ENCODE measurements at regions not wholly inside any gene's neighbourhood (a gene's known extent, or its start where the extent isn't known, plus 50 kb on each side); places are given as distances from the start of the nearest gene placed in this dataset.

DNA sequence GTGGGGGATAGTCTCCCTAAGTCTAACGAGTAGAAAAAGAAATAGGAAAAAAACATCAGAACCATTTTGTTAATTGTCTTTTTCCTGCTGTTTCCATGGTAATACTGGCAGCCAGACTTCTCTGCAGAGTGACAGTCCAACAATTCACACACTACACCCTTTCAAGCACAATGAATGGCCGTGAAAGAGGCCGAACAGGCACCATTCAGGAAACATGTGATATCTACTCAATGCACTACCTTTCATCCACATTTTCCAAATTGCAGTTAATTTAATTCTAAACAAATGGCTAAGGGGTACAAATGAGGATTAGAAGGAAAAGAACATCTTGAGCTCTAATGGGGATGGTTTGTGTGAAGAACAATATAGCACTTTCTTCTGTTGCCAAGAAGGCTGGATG, 358.5 kb upstream of the ANKRD30A start:
- no peak overlapping the region for H3K4me3 ChIP-seq (ENCODE audit: low read depth, low read length)
- TF ChIP-seq, protein P1, sequence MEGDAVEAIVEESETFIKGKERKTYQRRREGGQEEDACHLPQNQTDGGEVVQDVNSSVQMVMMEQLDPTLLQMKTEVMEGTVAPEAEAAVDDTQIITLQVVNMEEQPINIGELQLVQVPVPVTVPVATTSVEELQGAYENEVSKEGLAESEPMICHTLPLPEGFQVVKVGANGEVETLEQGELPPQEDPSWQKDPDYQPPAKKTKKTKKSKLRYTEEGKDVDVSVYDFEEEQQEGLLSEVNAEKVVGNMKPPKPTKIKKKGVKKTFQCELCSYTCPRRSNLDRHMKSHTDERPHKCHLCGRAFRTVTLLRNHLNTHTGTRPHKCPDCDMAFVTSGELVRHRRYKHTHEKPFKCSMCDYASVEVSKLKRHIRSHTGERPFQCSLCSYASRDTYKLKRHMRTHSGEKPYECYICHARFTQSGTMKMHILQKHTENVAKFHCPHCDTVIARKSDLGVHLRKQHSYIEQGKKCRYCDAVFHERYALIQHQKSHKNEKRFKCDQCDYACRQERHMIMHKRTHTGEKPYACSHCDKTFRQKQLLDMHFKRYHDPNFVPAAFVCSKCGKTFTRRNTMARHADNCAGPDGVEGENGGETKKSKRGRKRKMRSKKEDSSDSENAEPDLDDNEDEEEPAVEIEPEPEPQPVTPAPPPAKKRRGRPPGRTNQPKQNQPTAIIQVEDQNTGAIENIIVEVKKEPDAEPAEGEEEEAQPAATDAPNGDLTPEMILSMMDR (conservative IDR thresholded peaks at IDR 0.05; ENCODE audit: low read depth, low read length), result no peak
- DNase-seq (ENCODE audit: low read depth), result no peak

DNA sequence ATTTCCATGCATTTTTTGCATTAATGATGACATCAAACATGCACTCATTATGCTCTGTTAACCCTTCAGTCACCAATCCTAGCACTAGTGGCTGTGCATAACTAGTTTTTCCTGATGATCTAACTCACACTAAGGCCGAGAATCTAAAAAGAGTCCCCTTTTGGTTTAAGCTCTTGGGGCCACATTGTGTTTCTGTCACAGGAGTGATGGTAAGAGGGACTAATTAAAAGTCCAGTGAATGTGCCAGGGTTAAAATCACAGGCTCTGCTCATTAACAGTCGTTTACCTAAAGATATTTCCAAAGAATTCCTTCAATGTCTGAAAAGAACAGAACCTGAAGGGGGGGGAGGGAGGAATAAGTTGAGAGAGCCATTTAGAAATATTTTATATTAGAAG, 359.0 kb upstream of the ANKRD30A start:
- H3K4me3 ChIP-seq (ENCODE audit: low read depth, low read length), result no peak overlapping the region
- DNase-seq (ENCODE audit: low read depth), result no peak
- TF ChIP-seq, protein P1 (conservative IDR thresholded peaks at IDR 0.05; ENCODE audit: low read depth, low read length), result no peak

DNA sequence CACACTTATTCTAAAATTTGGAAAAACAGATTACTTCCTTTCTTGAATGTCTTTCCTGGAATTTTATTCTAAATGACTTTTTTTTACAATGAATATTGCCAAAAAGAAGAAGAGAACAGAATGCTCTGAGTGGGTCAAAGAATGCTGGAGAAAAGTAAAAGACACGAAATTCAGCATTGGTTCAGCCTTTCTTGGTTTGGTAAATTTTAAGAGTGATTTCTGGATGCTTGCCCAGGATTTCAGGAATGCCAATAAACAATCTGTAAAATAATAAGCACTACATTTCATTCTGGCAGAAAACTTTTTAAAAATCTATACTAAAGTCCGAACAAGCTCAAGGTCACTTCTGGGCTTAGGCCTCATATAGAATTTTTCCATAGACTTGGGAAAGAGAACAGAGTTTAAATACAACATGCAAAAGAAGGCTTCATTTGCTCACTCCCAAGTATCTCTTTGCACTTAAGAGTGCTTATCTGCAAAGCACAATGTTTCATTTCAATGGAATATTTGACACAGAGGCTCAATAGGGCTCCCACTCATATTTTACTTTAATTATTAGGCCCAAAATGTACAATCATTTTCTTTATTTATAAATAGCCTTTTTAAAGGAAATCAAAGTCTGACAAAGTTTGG, 359.5 kb upstream of the ANKRD30A start:
- H3K4me3 ChIP-seq (ENCODE audit: low read depth, low read length), result no peak overlapping the region
- TF ChIP-seq, protein P1 (conservative IDR thresholded peaks at IDR 0.05; ENCODE audit: low read depth, low read length), result no peak
- no peak for DNase-seq (ENCODE audit: low read depth)

DNA sequence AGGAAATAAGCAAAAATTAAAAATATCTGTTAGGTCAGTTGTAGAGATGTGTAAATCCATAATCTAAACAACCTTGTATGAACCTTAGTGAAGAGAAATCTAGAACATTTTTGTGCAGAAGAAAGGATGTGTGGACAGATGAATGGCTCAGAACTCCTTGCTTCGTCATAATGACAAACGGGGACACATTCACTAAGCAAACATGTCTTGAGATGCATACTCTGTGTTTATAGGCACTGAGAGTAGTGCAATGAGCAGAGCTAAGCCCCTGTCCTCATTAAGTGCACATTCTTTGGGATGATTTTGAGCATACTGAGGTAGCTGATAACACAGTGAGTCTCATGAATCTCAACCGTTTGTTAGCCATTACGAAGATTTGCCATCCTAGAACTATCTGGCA, 360.6 kb upstream of the ANKRD30A start:
- no peak overlapping the region for H3K4me3 ChIP-seq (ENCODE audit: low read depth, low read length)
- TF ChIP-seq, protein P1 (conservative IDR thresholded peaks at IDR 0.05; ENCODE audit: low read depth, low read length), result no peak
- DNase-seq (ENCODE audit: low read depth), result no peak

DNA sequence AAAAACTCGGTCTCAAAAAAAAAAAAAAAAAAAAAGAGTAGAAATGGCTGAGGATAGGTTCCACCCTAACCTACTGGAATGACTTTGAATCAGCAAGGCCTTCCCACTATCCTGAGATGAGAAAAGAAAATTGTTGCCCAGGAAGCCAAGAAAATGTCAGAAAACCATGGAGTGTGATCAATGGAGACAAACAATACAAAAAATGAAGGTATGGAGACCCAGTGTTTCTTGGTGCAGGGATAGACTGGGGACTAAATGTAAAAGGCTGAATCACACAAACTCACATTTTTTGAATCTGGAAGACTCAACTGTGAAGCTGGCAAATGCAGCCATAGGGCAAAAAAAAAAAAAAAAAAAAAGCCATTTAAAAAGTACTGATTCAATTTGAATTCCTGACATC, 364.3 kb upstream of the ANKRD30A start:
- H3K4me3 ChIP-seq (ENCODE audit: low read depth, low read length), result no peak overlapping the region
- DNase-seq (ENCODE audit: low read depth), result no peak
- TF ChIP-seq, protein P1 (conservative IDR thresholded peaks at IDR 0.05; ENCODE audit: low read depth, low read length), result no peak

DNA sequence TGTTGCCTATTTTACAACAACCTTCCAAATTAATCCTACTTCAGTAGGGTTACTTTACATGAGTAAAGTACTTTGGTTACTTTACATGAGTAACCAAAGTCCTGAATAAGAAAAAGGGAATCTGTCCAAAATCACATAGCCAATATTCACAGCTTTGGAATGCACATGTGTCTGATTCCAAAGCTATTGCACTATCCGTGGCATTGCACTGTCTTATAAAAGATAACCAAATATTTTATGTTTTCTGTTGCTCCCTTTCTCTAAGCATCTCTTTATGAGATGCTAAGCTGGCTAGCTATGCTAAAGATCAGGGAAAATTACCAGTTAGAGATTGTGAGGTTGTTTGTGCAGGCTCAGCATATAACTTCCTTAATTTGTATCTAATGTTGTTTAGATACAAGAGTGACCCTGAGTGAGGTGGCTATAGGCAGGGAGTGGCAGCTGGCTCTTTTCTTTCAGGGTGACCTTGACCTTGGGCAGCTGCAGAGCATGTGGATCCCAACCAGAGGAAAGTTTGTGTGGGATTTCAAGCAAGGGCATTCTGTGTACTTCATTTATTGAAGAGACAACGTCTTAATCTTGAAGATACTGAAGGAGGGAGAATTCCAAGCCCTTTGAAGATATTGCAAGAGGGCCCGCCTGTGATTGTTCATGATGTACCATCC, 366.1 kb upstream of the ANKRD30A start:
- no peak overlapping the region for H3K4me3 ChIP-seq (ENCODE audit: low read depth, low read length)
- no peak for DNase-seq (ENCODE audit: low read depth)
- TF ChIP-seq, protein P1 (conservative IDR thresholded peaks at IDR 0.05; ENCODE audit: low read depth, low read length), result no peak
